ENCODE measurements at regions not wholly inside any gene's neighbourhood (a gene's known extent, or its start where the extent isn't known, plus 50 kb on each side); places are given as distances from the start of the nearest gene placed in this dataset.

DNA sequence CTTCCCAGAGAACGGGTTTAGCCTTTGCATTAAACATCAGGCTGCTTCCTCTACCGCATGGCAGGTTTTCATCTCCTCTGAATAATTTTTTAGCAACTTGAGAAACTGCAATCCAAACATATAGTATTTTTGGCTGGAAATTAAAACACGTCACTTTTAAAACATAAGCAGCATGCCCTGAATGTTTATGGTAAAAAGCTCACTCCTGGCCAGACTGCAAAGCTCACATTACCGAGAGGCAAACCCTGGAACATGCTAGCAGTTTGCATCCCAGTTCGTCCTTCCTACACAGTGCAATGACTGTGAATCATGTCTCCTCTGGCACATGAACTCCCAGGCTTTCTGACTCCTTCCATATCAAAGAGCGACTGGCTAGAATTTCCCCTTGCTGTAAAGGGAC is 312.3 kb downstream of the RRAGC start (continued):
- no peak for TF ChIP-seq ZFP91 (CRISPR knock-in tag; IDR thresholded peaks at IDR 0.05)
- no peak for TF ChIP-seq GATAD2A (IDR thresholded peaks at IDR 0.05)
- TF ChIP-seq, protein P1, sequence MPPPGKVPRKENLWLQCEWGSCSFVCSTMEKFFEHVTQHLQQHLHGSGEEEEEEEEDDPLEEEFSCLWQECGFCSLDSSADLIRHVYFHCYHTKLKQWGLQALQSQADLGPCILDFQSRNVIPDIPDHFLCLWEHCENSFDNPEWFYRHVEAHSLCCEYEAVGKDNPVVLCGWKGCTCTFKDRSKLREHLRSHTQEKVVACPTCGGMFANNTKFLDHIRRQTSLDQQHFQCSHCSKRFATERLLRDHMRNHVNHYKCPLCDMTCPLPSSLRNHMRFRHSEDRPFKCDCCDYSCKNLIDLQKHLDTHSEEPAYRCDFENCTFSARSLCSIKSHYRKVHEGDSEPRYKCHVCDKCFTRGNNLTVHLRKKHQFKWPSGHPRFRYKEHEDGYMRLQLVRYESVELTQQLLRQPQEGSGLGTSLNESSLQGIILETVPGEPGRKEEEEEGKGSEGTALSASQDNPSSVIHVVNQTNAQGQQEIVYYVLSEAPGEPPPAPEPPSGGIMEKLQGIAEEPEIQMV (tag; conservative IDR thresholded peaks at IDR 0.05; ENCODE audit: low read depth), result no peak
- TF ChIP-seq ZNF280A (IDR thresholded peaks at IDR 0.05; ENCODE audit: low read depth, partially characterized antibody), result no peak
- TF ChIP-seq BMI1 (IDR thresholded peaks at IDR 0.05; ENCODE audit: low read length), result no peak
- TF ChIP-seq SIRT6 (IDR thresholded peaks at IDR 0.05; ENCODE audit: low read depth, low read length), result no peak
- no peak for TF ChIP-seq SIX5 (IDR thresholded peaks at IDR 0.05; ENCODE audit: borderline replicate concordance in 1 of 2, insufficient read depth in 1 of 2, low read depth in 1 of 2, low read length in 2 of 2)
- TF ChIP-seq GTF2B (IDR thresholded peaks at IDR 0.05; ENCODE audit: extremely low read depth, insufficient read length), result no peak

Measured in K562 (cell line).